ENCODE measurements at regions not wholly inside any gene's neighbourhood (a gene's known extent, or its start where the extent isn't known, plus 50 kb on each side); places are given as distances from the start of the nearest gene placed in this dataset.

DNA sequence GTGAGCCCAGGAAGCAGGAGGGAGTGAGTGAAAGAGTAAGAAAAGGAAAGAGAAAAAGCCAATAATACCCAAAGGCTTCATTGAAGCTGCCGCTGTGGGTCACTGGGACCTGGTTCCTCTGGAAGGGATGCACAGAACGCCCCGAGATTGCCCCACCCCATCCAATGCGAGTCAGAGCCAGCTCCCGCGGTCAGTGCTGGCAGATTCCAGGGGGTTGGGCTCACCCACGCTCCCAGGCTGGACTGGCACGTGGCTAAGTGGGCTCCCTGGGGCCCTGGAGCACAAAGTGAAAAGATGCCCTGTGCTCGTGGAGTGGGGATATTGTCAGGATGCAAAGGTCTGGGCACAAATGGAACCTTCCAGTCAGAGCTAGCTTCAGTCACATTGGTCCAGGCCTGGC is 117.0 kb downstream of the OAT start:
- no peak for DNase-seq

DNA sequence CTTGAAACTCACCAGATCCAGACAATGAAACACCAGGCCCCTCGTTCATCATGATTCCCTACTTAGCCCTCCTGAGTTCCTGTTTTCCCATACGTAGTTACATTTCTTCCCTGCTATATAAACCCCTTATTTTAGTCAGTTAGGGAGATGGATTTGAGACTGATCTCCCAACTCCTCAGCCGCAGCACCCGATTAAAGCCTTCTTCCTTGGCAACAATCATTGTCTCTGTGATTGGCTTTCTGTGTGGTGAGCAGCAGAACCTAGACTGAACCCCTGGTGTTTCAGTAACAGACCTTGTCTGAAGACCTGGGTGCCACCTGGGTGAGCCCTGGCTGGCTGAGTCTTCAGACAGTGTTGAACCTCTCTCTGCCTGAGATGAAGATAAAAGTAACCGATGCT is 118.0 kb downstream of the OAT start:
- no peak for DNase-seq

DNA sequence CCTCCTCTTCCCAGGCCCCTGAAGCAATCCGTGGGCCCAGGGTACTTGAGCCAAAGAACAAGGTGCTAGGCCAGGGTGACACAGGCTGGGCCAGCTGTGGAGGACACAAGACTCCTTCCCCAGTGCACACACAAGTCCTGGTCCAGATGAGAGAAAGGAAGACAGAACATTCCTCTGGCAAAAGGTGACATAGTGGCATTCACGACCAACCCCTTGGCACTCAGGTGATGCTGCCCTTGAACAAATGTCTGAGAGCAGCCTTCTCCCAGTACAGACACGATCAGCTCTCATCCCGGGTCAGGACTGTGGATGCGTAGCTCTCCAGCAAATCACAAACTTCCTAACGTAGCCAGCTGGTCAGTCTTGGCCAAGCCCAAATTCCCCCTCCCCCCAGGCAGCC is 118.5 kb downstream of the OAT start:
- DNase-seq = no peak

- no peak for DNase-seq
Observed at GRCh38 chr10:124299696-124300095, 119.0 kb downstream of the OAT start.

GRCh38 chr10:124298891-124299290 is 119.8 kb downstream of the OAT start:
- DNase-seq = no peak

DNA sequence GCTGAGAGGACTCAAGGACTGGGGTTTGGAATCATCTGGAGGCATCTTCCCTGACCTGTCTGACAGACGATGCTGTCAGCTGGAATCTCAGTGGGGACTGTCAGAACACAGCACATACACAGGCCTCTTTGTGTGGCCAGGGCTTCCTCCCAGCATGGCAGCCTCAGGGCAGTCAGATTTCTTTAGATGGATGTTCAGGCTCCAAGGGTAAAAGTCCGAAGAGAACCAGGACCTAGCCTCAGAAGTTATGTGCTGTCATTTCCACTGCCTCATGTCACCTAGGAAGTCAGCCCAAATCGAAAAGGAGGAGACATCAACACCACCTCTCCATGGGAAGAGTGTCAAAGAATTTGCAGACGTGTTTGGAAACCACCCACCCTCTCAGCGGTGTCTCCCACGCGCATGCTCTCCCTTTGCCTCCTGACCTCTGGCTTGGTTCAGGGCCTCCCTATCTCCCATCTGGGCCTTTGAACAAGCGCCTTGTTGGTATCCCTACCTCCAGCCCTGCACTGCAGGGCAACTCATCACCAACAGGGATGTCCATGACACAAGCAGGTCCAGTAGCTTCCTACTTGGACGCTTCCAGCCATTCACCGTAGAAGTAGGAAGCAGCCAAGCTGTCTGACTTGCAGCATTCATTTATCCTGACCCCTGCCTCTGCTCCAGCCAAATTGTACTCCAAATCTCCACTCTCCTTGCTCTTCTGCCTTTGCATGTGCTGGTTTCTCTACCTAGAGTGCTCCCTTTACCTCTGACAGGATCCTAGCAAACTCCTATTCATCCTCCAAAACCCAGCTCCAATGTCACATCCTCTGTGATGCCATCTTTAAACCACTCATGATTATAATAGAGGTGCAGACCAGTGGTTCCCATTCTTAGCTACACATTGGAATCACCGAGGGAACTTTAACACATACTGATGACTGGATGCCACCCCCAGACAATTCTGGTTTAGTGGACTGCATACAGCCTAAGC is 121.6 kb downstream of the OAT start:
- no peak for DNase-seq

DNA sequence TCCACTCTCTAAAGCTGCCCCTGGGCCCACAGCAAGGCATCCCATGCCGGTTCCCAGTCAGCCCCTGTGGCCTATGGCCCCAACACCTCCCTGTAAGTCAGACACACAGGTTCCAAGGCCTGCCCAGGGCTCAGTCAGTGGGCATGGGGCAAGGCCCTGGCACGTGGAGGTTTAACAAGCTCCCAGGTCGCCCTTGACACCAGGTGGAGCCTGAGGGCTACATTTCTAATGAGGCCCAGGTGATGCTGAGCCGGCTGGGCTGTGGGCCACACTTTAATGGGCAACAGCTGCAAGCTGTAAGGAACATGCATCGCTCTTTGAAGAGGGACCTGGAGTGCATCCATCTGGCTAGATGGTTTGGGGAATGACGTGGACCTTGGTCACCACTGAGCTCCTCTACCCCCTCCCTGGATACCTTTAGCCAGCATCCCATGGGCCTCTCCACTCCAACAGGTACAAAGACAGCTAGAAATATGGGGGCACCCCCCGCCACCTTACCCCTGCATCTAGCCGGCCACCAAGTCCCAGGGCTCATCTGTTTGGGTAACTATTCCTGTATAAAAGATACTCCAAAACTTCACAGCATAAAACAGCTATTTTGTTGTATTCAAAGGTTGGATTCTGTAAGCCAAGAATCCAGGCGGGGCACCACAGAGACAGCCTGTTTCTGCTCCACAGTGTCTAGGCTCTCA is 122.5 kb downstream of the OAT start:
- no peak for DNase-seq

- DNase-seq = no peak
Observed at GRCh38 chr10:124294811-124295770, 123.6 kb downstream of the OAT start.

DNA sequence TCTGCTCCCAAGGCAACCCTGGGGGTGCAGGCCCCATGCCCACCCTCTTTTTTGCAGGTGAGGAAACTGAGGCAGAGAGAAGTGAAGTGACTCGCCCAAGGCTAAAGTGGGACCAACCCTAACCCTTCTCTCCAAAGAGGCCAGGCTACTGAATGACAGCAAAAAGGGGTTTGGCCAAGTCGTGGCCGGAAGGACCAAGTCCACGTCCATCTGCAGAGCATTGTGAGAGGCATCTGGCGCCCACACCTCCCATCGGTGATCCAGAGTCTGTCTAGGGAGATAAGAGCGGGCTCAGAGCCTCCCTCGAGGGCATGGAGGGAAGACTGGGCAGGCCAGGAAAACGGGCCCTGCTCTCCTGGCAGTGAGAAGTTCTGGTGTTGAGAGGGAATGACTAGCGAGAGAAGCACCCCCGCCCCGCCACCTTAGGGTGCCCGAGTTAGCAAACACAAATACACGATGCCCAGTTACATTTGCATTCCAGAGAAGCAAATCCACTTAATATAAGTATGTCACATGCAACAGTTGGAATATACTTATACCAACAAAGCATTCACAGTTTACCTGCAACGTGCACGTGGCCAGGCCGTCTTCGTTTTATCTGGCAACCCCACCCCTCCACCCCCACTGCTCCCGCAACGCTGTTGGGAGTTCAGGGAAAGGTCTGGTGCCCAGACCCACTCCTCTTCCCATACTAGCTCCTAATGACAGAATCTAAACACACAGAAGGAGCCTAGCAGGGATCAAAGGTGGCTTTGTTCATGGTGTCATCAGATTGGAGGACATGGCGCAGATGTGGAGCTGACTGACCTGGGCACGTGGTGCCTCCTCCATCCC is 124.9 kb downstream of the OAT start:
- DNase-seq = no peak

DNA sequence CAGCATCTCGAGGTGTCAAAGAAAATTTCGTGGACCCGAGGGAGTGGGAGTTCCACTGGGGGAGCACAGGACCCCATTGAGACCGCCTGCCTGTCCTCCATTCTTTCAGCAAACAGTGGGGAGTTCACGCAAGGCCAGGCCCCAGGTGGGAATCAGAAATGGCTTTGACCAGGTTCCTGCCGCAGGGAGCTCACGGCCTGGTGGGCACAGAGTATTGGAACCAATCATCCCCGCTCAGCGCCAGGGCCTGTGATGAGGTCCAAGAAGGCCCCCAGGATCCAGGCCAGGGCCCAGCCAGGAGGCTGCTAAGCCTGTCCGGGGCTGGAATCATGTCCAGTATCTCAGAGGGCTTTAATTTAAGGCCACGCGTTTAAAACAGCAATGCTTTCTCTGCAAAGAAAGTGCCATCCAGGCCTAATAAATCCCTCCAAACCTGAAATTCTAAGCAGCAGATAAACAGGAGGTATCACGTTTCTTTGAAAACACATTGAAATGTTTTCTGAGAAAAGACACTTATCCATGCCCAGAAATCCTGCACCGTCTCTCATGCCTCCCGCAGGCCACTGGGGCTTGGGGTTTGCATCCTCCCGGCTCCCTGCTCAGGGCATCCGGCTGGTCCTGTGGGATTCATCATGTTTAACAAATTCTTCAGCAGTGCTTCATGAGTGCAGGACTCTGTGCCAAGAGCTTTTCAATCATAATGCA is 125.7 kb downstream of the OAT start:
- DNase-seq = no peak

DNA sequence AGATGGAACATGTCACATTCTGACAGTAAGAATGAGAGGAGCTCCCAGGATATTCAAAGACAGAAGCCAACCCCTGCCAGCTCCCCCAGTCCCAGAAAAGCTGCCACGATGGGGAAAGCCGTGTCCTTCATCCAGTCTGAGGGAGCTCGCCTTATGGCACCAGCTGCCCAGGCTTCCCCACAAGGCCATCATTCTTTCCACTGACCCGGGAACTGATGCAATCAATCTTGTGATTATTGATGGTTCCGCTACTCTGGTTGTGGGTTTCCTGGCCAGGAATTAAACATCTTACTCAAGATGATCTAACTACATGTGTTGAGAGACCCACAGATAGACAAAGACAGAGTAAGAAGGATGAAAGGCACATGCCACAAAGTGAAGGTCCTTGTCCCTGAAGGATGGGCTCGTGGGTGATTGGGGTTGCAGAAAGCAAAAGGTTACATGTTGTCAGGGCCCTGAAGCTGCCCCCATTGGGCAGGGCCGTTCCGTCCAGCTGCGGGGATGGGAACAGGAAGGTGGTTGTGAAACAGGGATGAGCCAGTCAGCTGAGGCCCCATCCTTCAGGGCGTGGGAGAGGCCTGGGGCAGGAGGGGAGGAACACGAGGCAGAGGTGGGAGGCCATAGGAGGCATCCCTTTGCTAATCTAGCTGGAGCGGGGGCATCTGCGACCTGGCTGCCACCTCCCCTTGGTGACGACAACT is 127.6 kb downstream of the OAT start:
- no peak for DNase-seq

DNA sequence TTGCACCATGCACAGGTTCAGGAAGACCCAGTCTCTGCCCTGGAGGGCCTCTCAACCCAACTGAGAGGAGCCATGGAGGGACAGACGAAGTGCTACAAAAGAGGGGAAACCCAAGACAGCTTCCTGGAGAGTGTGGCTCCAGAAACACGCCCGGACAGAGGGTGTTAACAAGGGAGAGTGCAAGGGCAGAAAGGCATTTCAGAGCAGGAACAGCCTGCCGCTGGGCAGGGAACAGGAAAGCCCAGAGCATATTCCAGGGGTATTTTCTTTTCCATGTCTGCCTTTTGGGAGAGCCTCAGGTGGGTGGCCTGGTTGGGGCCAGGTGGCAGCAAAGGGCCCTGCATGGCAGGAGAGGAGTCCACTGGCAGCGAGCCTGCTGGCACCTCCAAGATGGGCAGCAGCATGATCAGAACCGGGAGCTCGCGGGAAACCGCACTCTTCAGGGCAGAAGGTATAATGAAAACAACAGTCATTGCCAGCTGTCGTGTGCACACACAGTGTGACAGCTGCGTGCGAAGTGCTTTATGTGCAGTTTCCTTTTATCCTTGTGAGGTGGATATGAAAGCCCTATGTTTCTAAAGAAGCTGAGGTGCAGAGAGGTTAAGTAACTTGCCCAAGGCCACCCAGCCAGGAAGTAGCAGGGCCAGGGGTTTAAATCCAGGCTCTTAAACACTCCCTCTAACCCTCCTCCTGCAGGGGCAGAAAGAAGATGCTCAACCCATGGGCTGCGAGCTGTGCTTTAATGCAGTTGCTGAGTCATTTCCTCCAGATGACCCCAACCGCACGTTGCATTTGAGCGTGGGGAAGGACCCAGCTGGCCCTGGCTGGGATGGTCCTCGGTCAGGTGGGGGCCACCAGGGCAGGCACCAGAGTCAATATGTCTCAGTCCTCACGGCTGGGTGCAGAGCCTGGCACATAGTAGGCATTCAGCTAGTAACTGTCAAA is 128.6 kb downstream of the OAT start:
- DNase-seq = no peak

- no peak for DNase-seq
Observed at GRCh38 chr10:124288928-124289850, 129.5 kb downstream of the OAT start.

GRCh38 chr10:124288486-124288885 is 130.2 kb downstream of the OAT start:
- DNase-seq = no peak

GRCh38 chr10:124287791-124288190 is 130.9 kb downstream of the OAT start:
- no peak for DNase-seq

GRCh38 chr10:124287071-124287685 is 131.5 kb downstream of the OAT start:
- DNase-seq = no peak

DNA sequence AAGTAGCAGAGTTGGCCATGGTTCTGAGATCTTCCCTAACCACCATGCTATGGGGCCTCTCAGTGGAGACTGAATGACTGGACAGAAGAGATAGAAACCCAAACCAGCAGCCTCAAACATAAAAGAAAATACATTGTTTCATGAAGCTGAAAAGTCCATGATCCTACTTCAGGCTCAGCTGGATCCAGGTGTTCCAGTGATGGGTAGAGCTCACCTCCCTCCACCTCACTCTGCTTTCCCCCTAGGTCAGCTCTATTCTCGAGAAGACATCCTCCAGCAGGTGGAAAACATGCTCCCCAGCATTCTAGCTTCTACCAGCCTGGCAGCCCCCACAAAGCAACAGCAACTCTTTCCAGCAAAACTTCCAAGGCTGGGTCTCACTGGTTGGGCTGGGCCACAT is 132.1 kb downstream of the OAT start:
- DNase-seq = no peak

Measured in activated CD4-positive, alpha-beta T cell treated with anti-CD3 and anti-CD28 coated beads, Interleukin-2, amount 50 U/mL, for 48 hours (primary cell).